ENCODE measurements at regions not wholly inside any gene's neighbourhood (a gene's known extent, or its start where the extent isn't known, plus 50 kb on each side); places are given as distances from the start of the nearest gene placed in this dataset.

- H3K4me1 ChIP-seq (ENCODE audit: control insufficient read depth, extremely low read depth, insufficient read depth, low read length), result no peaks in the 10 kb centered on the region
- dilution Hi-C loops (cut with MboI; ENCODE audit: extremely low pct_ligation_motif_present, low sequenced_read_pairs), result no loop called here
- H3K27me3 ChIP-seq (ENCODE audit: control insufficient read depth, extremely low read depth, insufficient read depth, low read length), result no peaks in the 10 kb centered on the region
- H3K79me2 ChIP-seq (ENCODE audit: control insufficient read depth, insufficient read depth, low read length), result no peaks in the 10 kb centered on the region
- H2AFZ ChIP-seq (ENCODE audit: control insufficient read depth, low read length), result no peak overlapping the region
- H3K9ac ChIP-seq (ENCODE audit: control insufficient read depth, extremely low read depth, insufficient read depth, low read length), result no peak overlapping the region
- no peak overlapping the region for H3K27ac ChIP-seq (ENCODE audit: control insufficient read depth, insufficient read depth, low read length)
- no peak for TF ChIP-seq CTCF (optimal IDR thresholded peaks at IDR 0.05 in 1 of 3, IDR thresholded peaks at IDR 0.05 in 1 of 3, conservative IDR thresholded peaks at IDR 0.05 in 1 of 3; ENCODE audit: extremely low read depth in 1 of 3, insufficient read depth in 2 of 3, low read length in 3 of 3)
- TF ChIP-seq EZH2 (IDR thresholded peaks at IDR 0.05; ENCODE audit: low read length), result no peak
- H3K4me2 ChIP-seq (ENCODE audit: control insufficient read depth, extremely low read depth, insufficient read depth, low read depth, low read length), result no peak overlapping the region
- peaks cover 4% of the 10 kb centered on the region for H3K9me3 ChIP-seq (ENCODE audit: control insufficient read depth, low read depth, low read length)
- no peak for DNase-seq (ENCODE audit: low read depth, low spot score)
- H3K4me3 ChIP-seq (ENCODE audit: control insufficient read depth in 2 of 3, extremely low read depth in 1 of 3, insufficient read depth in 2 of 3, low read depth in 1 of 3, low read length in 3 of 3), result no peak overlapping the region
- H4K20me1 ChIP-seq (ENCODE audit: control insufficient read depth, extremely low read depth, insufficient read depth, low read length), result no peaks in the 10 kb centered on the region
- H3K9me1 ChIP-seq (ENCODE audit: control insufficient read depth, extremely low read depth, insufficient read depth, low read length), result no peaks in the 10 kb centered on the region
- no peak for FAIRE-seq
- H3K36me3 ChIP-seq (ENCODE audit: control insufficient read depth in 2 of 2, extremely low read depth in 1 of 2, insufficient read depth in 2 of 2, low read length in 2 of 2), result no peaks in the 10 kb centered on the region
Observed at GRCh38 chr18:78540636-78541529, 438.7 kb upstream of the SALL3 start.

- H3K4me1 ChIP-seq (ENCODE audit: control insufficient read depth, extremely low read depth, insufficient read depth, low read length), result no peaks in the 10 kb centered on the region
- no peaks in the 10 kb centered on the region for H3K79me2 ChIP-seq (ENCODE audit: control insufficient read depth, insufficient read depth, low read length)
- DNase-seq (ENCODE audit: low read depth, low spot score), result no peak
- H4K20me1 ChIP-seq (ENCODE audit: control insufficient read depth, extremely low read depth, insufficient read depth, low read length), result no peaks in the 10 kb centered on the region
- no peak overlapping the region for H3K9ac ChIP-seq (ENCODE audit: control insufficient read depth, extremely low read depth, insufficient read depth, low read length)
- dilution Hi-C loops (cut with MboI; ENCODE audit: extremely low pct_ligation_motif_present, low sequenced_read_pairs), result no loop called here
- H3K27me3 ChIP-seq (ENCODE audit: control insufficient read depth, extremely low read depth, insufficient read depth, low read length), result no peaks in the 10 kb centered on the region
- H3K9me1 ChIP-seq (ENCODE audit: control insufficient read depth, extremely low read depth, insufficient read depth, low read length), result no peaks in the 10 kb centered on the region
- no peak overlapping the region for H3K4me3 ChIP-seq (ENCODE audit: control insufficient read depth in 2 of 3, extremely low read depth in 1 of 3, insufficient read depth in 2 of 3, low read depth in 1 of 3, low read length in 3 of 3)
- peaks cover 4% of the 10 kb centered on the region for H3K9me3 ChIP-seq (ENCODE audit: control insufficient read depth, low read depth, low read length)
- no peak overlapping the region for H3K27ac ChIP-seq (ENCODE audit: control insufficient read depth, insufficient read depth, low read length)
- no peaks in the 10 kb centered on the region for H3K36me3 ChIP-seq (ENCODE audit: control insufficient read depth in 2 of 2, extremely low read depth in 1 of 2, insufficient read depth in 2 of 2, low read length in 2 of 2)
- no peak overlapping the region for H3K4me2 ChIP-seq (ENCODE audit: control insufficient read depth, extremely low read depth, insufficient read depth, low read depth, low read length)
- no peak for FAIRE-seq
- no peak overlapping the region for H2AFZ ChIP-seq (ENCODE audit: control insufficient read depth, low read length)
- no peak for TF ChIP-seq CTCF (optimal IDR thresholded peaks at IDR 0.05 in 1 of 3, IDR thresholded peaks at IDR 0.05 in 1 of 3, conservative IDR thresholded peaks at IDR 0.05 in 1 of 3; ENCODE audit: extremely low read depth in 1 of 3, insufficient read depth in 2 of 3, low read length in 3 of 3)
- no peak for TF ChIP-seq EZH2 (IDR thresholded peaks at IDR 0.05; ENCODE audit: low read length)
Observed at GRCh38 chr18:78542204-78542603, 437.4 kb upstream of the SALL3 start.

Data from keratinocyte (primary cell).